ENCODE measurements at regions not wholly inside any gene's neighbourhood (a gene's known extent, or its start where the extent isn't known, plus 50 kb on each side); places are given as distances from the start of the nearest gene placed in this dataset.

GRCh38 chr3:23108451-23109057 is 94.6 kb upstream of the UBE2E2 start:
- no peak for TF ChIP-seq ZNF512 (CRISPR knock-in tag; IDR thresholded peaks at IDR 0.05; ENCODE audit: borderline replicate concordance)
- no peak for TF ChIP-seq MAX (CRISPR knock-in tag; IDR thresholded peaks at IDR 0.05)
- TF ChIP-seq ATF2 (CRISPR knock-in tag; IDR thresholded peaks at IDR 0.05; ENCODE audit: borderline replicate concordance, low read depth) = no peak
- no peak for TF ChIP-seq CREB1 (CRISPR knock-in tag; IDR thresholded peaks at IDR 0.05)
- no peak for TF ChIP-seq CTCF (IDR thresholded peaks at IDR 0.05)
- no peak for TF ChIP-seq HMGXB4 (CRISPR knock-in tag; IDR thresholded peaks at IDR 0.05)
- TF ChIP-seq ERG (CRISPR knock-in tag; IDR thresholded peaks at IDR 0.05) = no peak
- TF ChIP-seq ZNF138 (CRISPR knock-in tag; conservative IDR thresholded peaks at IDR 0.05) = no peak
- TF ChIP-seq TP53 (CRISPR knock-in tag; IDR thresholded peaks at IDR 0.05) = no peak
- no peak for TF ChIP-seq SP1 (CRISPR knock-in tag; conservative IDR thresholded peaks at IDR 0.05)
- TF ChIP-seq ELF4 (CRISPR knock-in tag; IDR thresholded peaks at IDR 0.05; ENCODE audit: low read depth) = no peak
- TF ChIP-seq ARID4B (CRISPR knock-in tag; IDR thresholded peaks at IDR 0.05; ENCODE audit: borderline replicate concordance) = no peak

Data from WTC11 (cell line).